ENCODE measurements at regions not wholly inside any gene's neighbourhood (a gene's known extent, or its start where the extent isn't known, plus 50 kb on each side); places are given as distances from the start of the nearest gene placed in this dataset.

DNA sequence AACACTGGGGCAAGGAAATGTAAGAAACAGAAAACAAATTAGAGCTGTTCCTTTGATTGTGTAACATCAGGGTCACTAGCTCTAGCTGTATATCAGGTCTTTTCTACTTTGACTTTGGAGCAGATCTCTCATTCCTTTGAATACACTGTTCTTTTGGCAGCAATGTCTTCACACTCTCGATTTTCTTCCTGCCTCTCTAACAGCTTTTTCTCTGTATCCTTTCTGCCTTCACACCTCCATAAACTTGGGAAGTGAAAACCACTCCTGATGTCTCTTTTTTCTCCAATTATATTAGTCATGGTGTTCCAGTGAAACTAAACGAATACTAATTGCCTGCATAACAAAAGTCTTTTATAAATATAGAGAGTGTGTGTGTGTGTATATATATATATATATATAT is 1458.0 kb downstream of the NCAM2 start:
- no peak for DNase-seq (ENCODE audit: extremely low spot score, unreplicated experiment)
- no peak overlapping the region for H3K27ac Mint-ChIP-seq
- H3K4me3 Mint-ChIP-seq, result no peak overlapping the region
- no peaks in the 10 kb centered on the region for H3K4me1 Mint-ChIP-seq (ENCODE audit: unreplicated experiment)
- TF ChIP-seq, protein P1, sequence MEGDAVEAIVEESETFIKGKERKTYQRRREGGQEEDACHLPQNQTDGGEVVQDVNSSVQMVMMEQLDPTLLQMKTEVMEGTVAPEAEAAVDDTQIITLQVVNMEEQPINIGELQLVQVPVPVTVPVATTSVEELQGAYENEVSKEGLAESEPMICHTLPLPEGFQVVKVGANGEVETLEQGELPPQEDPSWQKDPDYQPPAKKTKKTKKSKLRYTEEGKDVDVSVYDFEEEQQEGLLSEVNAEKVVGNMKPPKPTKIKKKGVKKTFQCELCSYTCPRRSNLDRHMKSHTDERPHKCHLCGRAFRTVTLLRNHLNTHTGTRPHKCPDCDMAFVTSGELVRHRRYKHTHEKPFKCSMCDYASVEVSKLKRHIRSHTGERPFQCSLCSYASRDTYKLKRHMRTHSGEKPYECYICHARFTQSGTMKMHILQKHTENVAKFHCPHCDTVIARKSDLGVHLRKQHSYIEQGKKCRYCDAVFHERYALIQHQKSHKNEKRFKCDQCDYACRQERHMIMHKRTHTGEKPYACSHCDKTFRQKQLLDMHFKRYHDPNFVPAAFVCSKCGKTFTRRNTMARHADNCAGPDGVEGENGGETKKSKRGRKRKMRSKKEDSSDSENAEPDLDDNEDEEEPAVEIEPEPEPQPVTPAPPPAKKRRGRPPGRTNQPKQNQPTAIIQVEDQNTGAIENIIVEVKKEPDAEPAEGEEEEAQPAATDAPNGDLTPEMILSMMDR (conservative IDR thresholded peaks at IDR 0.05), result no peak
- H3K27me3 Mint-ChIP-seq, result no peaks in the 10 kb centered on the region
- H3K36me3 Mint-ChIP-seq, result no peaks in the 10 kb centered on the region
- no peaks in the 10 kb centered on the region for H3K9me3 Mint-ChIP-seq

DNA sequence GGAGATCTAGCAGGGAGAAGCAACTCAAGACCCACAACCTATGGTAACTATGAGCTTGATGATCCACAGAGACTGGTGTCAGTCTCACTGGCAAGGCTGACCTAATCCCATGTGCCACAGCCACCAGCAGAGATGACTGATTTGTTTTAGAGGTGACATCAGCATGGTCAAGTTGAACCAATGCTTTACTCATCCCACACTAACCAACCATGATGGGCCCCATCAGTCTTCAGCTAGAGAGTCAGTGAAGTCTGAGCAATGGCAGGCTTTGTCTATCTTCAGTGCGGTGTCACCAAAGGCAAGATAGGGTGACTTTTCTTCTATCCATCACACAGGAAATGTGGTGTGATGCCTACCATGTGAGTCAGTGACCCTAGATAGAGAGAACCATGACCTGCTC is 1470.7 kb downstream of the NCAM2 start:
- Mint-ChIP-seq H3K4me1 (ENCODE audit: unreplicated experiment) (no peaks in the 10 kb centered on the region), H3K4me3 (no peak overlapping the region), H3K27ac (no peak overlapping the region), H3K36me3 (no peaks in the 10 kb centered on the region), H3K27me3 (no peaks in the 10 kb centered on the region), H3K9me3 (peaks cover 5% of the 10 kb centered on the region)
- TF ChIP-seq, protein P1 (conservative IDR thresholded peaks at IDR 0.05), result no peak
- no peak for DNase-seq (ENCODE audit: extremely low spot score, unreplicated experiment)

DNA sequence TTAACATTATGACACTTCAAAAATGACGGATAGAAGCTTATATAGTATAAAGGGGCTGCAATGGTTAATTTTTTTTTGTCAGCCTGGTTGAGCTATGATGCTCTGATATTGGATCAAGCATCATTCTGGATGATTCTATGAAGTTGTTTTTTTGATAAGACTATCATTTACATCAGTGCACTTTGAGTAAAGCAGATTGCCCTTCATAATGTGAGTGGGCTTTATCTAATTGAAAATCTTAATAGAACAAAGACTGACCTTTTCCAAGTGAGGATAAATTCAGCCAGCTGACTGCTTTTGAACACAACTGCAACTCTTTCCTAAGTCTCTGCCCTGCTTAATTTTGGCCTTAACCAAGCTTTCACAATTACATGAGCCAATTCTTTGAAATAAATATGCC is 1476.2 kb downstream of the NCAM2 start:
- Mint-ChIP-seq H3K27ac (no peak overlapping the region), H3K36me3 (no peaks in the 10 kb centered on the region), H3K27me3 (no peaks in the 10 kb centered on the region), H3K4me1 (ENCODE audit: unreplicated experiment) (no peaks in the 10 kb centered on the region), H3K4me3 (no peak overlapping the region), H3K9me3 (peaks cover 2% of the 10 kb centered on the region)
- DNase-seq (ENCODE audit: extremely low spot score, unreplicated experiment), result no peak
- TF ChIP-seq, protein P1 (conservative IDR thresholded peaks at IDR 0.05), result no peak

DNA sequence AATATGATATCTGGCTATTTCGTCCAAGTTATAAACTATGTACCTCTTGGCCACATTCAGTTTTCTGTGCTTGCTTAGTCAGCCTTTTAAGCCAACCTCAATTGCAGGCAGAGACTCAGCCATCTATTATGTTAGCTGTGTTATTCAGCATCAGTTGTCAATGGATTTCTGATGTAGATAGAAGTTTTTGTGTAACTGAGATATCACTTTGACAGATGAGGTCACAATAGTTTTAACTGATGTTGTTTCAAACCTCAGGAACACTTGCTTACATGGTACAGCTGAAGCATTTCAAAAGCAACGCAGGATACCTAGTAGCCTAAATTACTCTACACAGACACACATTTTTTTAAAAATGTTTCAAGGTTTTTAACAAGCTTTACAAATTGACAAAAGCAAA is 1478.0 kb downstream of the NCAM2 start:
- Mint-ChIP-seq H3K9me3 (peaks cover 5% of the 10 kb centered on the region), H3K36me3 (no peaks in the 10 kb centered on the region), H3K27me3 (no peaks in the 10 kb centered on the region), H3K27ac (no peak overlapping the region), H3K4me3 (no peak overlapping the region), H3K4me1 (ENCODE audit: unreplicated experiment) (no peaks in the 10 kb centered on the region)
- TF ChIP-seq, protein P1 (conservative IDR thresholded peaks at IDR 0.05), result no peak
- no peak for DNase-seq (ENCODE audit: extremely low spot score, unreplicated experiment)

DNA sequence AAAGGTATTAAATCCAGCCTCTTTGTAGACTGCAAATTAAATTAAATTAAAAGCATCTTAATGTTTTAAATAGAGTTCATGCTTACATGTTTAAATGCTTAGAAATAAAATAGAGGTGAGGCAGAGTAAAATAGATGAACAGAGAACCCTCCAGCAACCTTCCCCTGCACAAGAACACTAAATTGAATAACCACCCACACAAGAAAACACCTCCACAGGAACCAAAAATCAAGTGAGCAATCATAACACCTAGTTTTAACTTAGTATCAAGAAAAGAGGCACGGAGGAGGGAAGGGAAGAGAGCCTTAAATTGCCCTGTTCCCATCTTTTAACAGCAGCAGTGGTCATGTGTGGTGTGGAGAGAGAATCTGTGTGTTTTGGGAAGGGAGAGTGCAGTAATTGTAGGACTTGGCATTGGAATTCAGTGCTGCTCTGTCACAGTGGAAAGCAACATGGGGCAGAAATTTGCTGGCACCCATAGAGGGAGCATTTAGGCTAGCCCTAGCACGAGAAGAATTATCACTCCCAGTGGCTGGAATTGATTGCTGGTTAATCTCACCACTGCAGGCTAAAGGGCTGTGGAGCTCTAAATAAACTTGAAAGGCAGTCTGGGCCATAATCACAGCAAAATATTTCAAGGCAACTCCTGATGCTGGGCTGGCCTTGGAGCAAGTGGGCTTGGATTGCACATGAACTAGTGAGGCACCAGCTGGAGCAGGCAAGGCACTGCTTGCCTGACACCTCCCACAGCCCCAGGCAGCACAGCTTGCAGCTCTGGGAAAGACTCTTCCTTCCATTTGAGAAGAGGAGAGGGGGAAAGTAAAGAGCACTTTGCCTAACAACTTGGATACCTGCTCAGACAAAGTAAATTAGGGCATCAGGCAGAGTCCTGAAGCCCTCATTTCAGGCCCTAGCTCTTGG is 1478.8 kb downstream of the NCAM2 start:
- peaks cover 5% of the 10 kb centered on the region for H3K9me3 Mint-ChIP-seq

More for the DNA sequence above, 1478.8 kb downstream of the NCAM2 start:
- Mint-ChIP-seq H3K27ac (no peak overlapping the region), H3K4me1 (ENCODE audit: unreplicated experiment) (no peaks in the 10 kb centered on the region), H3K4me3 (no peak overlapping the region), H3K27me3 (no peaks in the 10 kb centered on the region), H3K36me3 (no peaks in the 10 kb centered on the region)
- TF ChIP-seq, protein P1 (conservative IDR thresholded peaks at IDR 0.05), result no peak
- no peak for DNase-seq (ENCODE audit: extremely low spot score, unreplicated experiment)

All from type B pancreatic cell (in vitro differentiated cells).